ENCODE measurements at regions not wholly inside any gene's neighbourhood (a gene's known extent, or its start where the extent isn't known, plus 50 kb on each side); places are given as distances from the start of the nearest gene placed in this dataset.

DNA sequence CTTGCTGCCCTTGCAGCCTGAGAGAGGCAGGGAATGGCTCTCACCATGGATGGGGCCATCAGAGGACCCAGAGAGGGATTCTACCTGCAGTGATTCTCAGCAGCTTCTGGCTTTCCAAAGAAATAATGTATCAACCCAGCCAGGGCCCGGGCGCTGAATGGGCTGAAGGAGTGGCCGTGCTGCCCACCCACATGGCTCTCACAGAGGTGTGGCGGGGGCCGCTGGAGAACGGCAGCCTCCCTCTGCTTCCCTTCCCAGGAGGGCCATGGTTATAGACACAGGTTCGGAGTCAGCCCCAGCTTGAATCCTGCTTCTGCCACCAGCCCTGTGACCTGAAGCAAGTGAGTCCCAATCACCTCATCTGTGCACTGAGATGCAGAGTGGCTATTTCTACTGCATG, 82.7 kb downstream of the THAP12 start:
- H3K4ac ChIP-seq (ENCODE audit: low read depth in 1 of 2, low read length in 2 of 2) = no peak overlapping the region
- H3K14ac ChIP-seq (ENCODE audit: low read length in 2 of 2) = no peak overlapping the region
- no peak overlapping the region for H3K9ac ChIP-seq (ENCODE audit: low read length)
- H2BK5ac ChIP-seq (ENCODE audit: low read depth, low read length, poor library complexity, severe bottlenecking) = no peak overlapping the region
- H2AFZ ChIP-seq (ENCODE audit: low read depth, low read length) = no peak overlapping the region
- no peak overlapping the region for H3K23ac ChIP-seq (ENCODE audit: low read length in 2 of 2)
- H3K79me1 ChIP-seq (replicated peaks; ENCODE audit: low read length, poor library complexity, severe bottlenecking) = no peaks in the 10 kb centered on the region
- H4K8ac ChIP-seq (ENCODE audit: low read length) = no peak overlapping the region
- H3K9me3 ChIP-seq (ENCODE audit: control insufficient read depth, low read length) = no peaks in the 10 kb centered on the region
- no peak overlapping the region for H2BK12ac ChIP-seq (ENCODE audit: low read length in 2 of 2)
- H3K4me3 ChIP-seq (ENCODE audit: insufficient read depth in 1 of 2, low read depth in 1 of 2, low read length in 2 of 2) = no peak overlapping the region
- no peak overlapping the region for H4K91ac ChIP-seq (ENCODE audit: low read length)
- H3K4me2 ChIP-seq (ENCODE audit: low read length, poor library complexity, severe bottlenecking) = no peak overlapping the region
- H3K18ac ChIP-seq (ENCODE audit: low read depth in 1 of 2, low read length in 2 of 2) = no peak overlapping the region
- no peak overlapping the region for H3K27ac ChIP-seq (ENCODE audit: low read length, poor library complexity, severe bottlenecking)
- H2BK120ac ChIP-seq (ENCODE audit: low read depth, low read length) = no peak overlapping the region
- H2BK15ac ChIP-seq (ENCODE audit: low read depth, poor library complexity, severe bottlenecking) = no peak overlapping the region
- DNase-seq = no peak
- H3K4me1 ChIP-seq (ENCODE audit: control insufficient read depth, insufficient read depth, low read depth, low read length) = no peaks in the 10 kb centered on the region
- H3K36me3 ChIP-seq (ENCODE audit: control insufficient read depth in 1 of 2, insufficient read depth in 2 of 2, low read depth in 1 of 2, low read length in 2 of 2) = no peaks in the 10 kb centered on the region
- WGBS = 90% methylated on average over 7 of the region's 7 CpGs
- H2AK5ac ChIP-seq (ENCODE audit: low read length, severe bottlenecking) = no peak overlapping the region
- H3K27me3 ChIP-seq (ENCODE audit: control insufficient read depth in 1 of 2, insufficient read depth in 1 of 2, low read length in 2 of 2) = peaks cover 34 to 69% of the 10 kb centered on the region in 2 experiments

GRCh38 chr11:76296731-76297542, 84.0 kb downstream of the THAP12 start:
- Histone ChIP-seq H2BK15ac (ENCODE audit: low read depth, poor library complexity, severe bottlenecking) (no peak overlapping the region), H4K91ac (ENCODE audit: low read length) (no peak overlapping the region), H3K23ac (ENCODE audit: low read length in 2 of 2) (no peak overlapping the region), H3K4me1 (ENCODE audit: control insufficient read depth, insufficient read depth, low read depth, low read length) (peaks cover 6% of the 10 kb centered on the region), H3K14ac (ENCODE audit: low read length in 2 of 2) (no peak overlapping the region), H3K18ac (ENCODE audit: low read depth in 1 of 2, low read length in 2 of 2) (no peak overlapping the region), H2AFZ (ENCODE audit: low read depth, low read length) (no peak overlapping the region), H3K9me3 (ENCODE audit: control insufficient read depth, low read length) (no peaks in the 10 kb centered on the region), H2BK5ac (ENCODE audit: low read depth, low read length, poor library complexity, severe bottlenecking) (no peak overlapping the region), H2AK5ac (ENCODE audit: low read length, severe bottlenecking) (no peak overlapping the region), H4K8ac (ENCODE audit: low read length) (no peak overlapping the region), H3K4me2 (ENCODE audit: low read length, poor library complexity, severe bottlenecking) (no peak overlapping the region), H3K36me3 (ENCODE audit: control insufficient read depth in 1 of 2, insufficient read depth in 2 of 2, low read depth in 1 of 2, low read length in 2 of 2) (no peaks in the 10 kb centered on the region), H3K27me3 (ENCODE audit: control insufficient read depth in 1 of 2, insufficient read depth in 1 of 2, low read length in 2 of 2) (peaks cover 34 to 66% of the 10 kb centered on the region in 2 experiments), H3K79me1 (replicated peaks; ENCODE audit: low read length, poor library complexity, severe bottlenecking) (no peaks in the 10 kb centered on the region), H3K4ac (ENCODE audit: low read depth in 1 of 2, low read length in 2 of 2) (no peak overlapping the region), H3K4me3 (ENCODE audit: insufficient read depth in 1 of 2, low read depth in 1 of 2, low read length in 2 of 2) (no peak overlapping the region), H2BK12ac (ENCODE audit: low read length in 2 of 2) (no peak overlapping the region), H3K27ac (ENCODE audit: low read length, poor library complexity, severe bottlenecking) (no peak overlapping the region), H2BK120ac (ENCODE audit: low read depth, low read length) (no peak overlapping the region), H3K9ac (ENCODE audit: low read length) (no peak overlapping the region)
- DNase-seq = no peak
- WGBS = 82% methylated on average over 11 of the region's 12 CpGs

- no peak overlapping the region for H3K4ac ChIP-seq (ENCODE audit: low read depth in 1 of 2, low read length in 2 of 2)
- WGBS = 94% methylated on average over 9 of the region's 11 CpGs
These were observed 86.9 kb upstream of the WNT11 start for GRCh38 chr11:76293189-76293631.

DNA sequence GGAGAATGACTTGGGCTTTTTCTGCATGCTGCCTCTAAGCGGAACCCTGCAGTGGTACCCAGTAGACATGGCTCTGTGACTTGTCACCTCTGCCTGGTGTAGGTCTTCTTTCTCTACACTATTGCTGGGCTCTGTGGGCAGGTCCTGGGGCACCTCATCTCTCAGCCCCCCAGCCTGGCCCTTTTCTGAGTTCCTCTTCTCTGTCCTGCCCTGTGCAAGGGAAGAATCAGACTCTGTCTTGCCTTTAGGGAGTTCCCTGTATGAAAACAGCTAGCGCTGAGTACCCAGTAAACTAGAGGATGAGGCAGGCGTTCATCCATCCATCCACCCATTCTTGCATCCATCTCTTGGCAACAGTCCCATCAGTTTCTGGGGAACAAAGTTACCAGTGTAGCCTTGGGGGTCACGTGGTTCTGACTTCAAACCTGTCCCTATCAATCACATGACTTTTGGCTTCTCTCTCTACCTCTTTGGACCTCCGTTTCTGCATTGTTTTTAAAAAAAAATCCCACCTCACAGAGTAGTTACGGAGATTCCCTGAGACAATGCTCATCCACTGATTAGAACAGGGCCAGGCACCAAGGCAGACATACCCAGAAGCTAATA, 86.4 kb upstream of the WNT11 start:
- Histone ChIP-seq H3K18ac (ENCODE audit: low read depth in 1 of 2, low read length in 2 of 2) (no peak overlapping the region), H2BK120ac (ENCODE audit: low read depth, low read length) (no peak overlapping the region), H3K4ac (ENCODE audit: low read depth in 1 of 2, low read length in 2 of 2) (no peak overlapping the region), H3K9ac (ENCODE audit: low read length) (no peak overlapping the region), H2BK5ac (ENCODE audit: low read depth, low read length, poor library complexity, severe bottlenecking) (no peak overlapping the region), H3K9me3 (ENCODE audit: control insufficient read depth, low read length) (no peaks in the 10 kb centered on the region), H3K36me3 (ENCODE audit: control insufficient read depth in 1 of 2, insufficient read depth in 2 of 2, low read depth in 1 of 2, low read length in 2 of 2) (no peaks in the 10 kb centered on the region), H4K91ac (ENCODE audit: low read length) (no peak overlapping the region), H3K23ac (ENCODE audit: low read length in 2 of 2) (no peak overlapping the region), H2BK12ac (ENCODE audit: low read length in 2 of 2) (no peak overlapping the region), H3K27ac (ENCODE audit: low read length, poor library complexity, severe bottlenecking) (no peak overlapping the region), H2BK15ac (ENCODE audit: low read depth, poor library complexity, severe bottlenecking) (no peak overlapping the region), H3K79me1 (replicated peaks; ENCODE audit: low read length, poor library complexity, severe bottlenecking) (no peaks in the 10 kb centered on the region), H3K4me3 (ENCODE audit: insufficient read depth in 1 of 2, low read depth in 1 of 2, low read length in 2 of 2) (no peak overlapping the region), H3K4me1 (ENCODE audit: control insufficient read depth, insufficient read depth, low read depth, low read length) (peaks cover 20% of the 10 kb centered on the region), H3K27me3 (ENCODE audit: control insufficient read depth in 1 of 2, insufficient read depth in 1 of 2, low read length in 2 of 2) (peaks cover 27 to 62% of the 10 kb centered on the region in 2 experiments), H3K14ac (ENCODE audit: low read length in 2 of 2) (no peak overlapping the region), H4K8ac (ENCODE audit: low read length) (no peak overlapping the region), H3K4me2 (ENCODE audit: low read length, poor library complexity, severe bottlenecking) (no peak overlapping the region), H2AFZ (ENCODE audit: low read depth, low read length) (no peak overlapping the region), H2AK5ac (ENCODE audit: low read length, severe bottlenecking) (no peak overlapping the region)
- WGBS = 79% methylated on average over 6 of the region's 6 CpGs
- DNase-seq = no peak

More at GRCh38 chr11:76293189-76293631, 86.9 kb upstream of the WNT11 start:
- H3K27me3 ChIP-seq (ENCODE audit: control insufficient read depth in 1 of 2, insufficient read depth in 1 of 2, low read length in 2 of 2) = peaks cover 22 to 63% of the 10 kb centered on the region in 2 experiments
- H2BK12ac ChIP-seq (ENCODE audit: low read length in 2 of 2) = no peak overlapping the region
- no peaks in the 10 kb centered on the region for H3K36me3 ChIP-seq (ENCODE audit: control insufficient read depth in 1 of 2, insufficient read depth in 2 of 2, low read depth in 1 of 2, low read length in 2 of 2)
- no peaks in the 10 kb centered on the region for H3K79me1 ChIP-seq (replicated peaks; ENCODE audit: low read length, poor library complexity, severe bottlenecking)
- no peak overlapping the region for H3K18ac ChIP-seq (ENCODE audit: low read depth in 1 of 2, low read length in 2 of 2)
- no peak overlapping the region for H2AFZ ChIP-seq (ENCODE audit: low read depth, low read length)
- no peak overlapping the region for H2AK5ac ChIP-seq (ENCODE audit: low read length, severe bottlenecking)
- no peak overlapping the region for H3K27ac ChIP-seq (ENCODE audit: low read length, poor library complexity, severe bottlenecking)
- no peak overlapping the region for H3K4me2 ChIP-seq (ENCODE audit: low read length, poor library complexity, severe bottlenecking)
- no peak overlapping the region for H2BK5ac ChIP-seq (ENCODE audit: low read depth, low read length, poor library complexity, severe bottlenecking)
- H3K4me1 ChIP-seq (ENCODE audit: control insufficient read depth, insufficient read depth, low read depth, low read length) = peaks cover 15% of the 10 kb centered on the region
- no peaks in the 10 kb centered on the region for H3K9me3 ChIP-seq (ENCODE audit: control insufficient read depth, low read length)
- no peak overlapping the region for H4K91ac ChIP-seq (ENCODE audit: low read length)
- H4K8ac ChIP-seq (ENCODE audit: low read length) = no peak overlapping the region
- no peak overlapping the region for H2BK120ac ChIP-seq (ENCODE audit: low read depth, low read length)
- no peak overlapping the region for H3K14ac ChIP-seq (ENCODE audit: low read length in 2 of 2)
- H2BK15ac ChIP-seq (ENCODE audit: low read depth, poor library complexity, severe bottlenecking) = no peak overlapping the region
- H3K23ac ChIP-seq (ENCODE audit: low read length in 2 of 2) = no peak overlapping the region
- no peak for DNase-seq
- no peak overlapping the region for H3K9ac ChIP-seq (ENCODE audit: low read length)
- H3K4me3 ChIP-seq (ENCODE audit: insufficient read depth in 1 of 2, low read depth in 1 of 2, low read length in 2 of 2) = no peak overlapping the region
